H1 (cell line): ENCODE measurements at regions not wholly inside any gene's neighbourhood (a gene's known extent, or its start where the extent isn't known, plus 50 kb on each side); places are given as distances from the start of the nearest gene placed in this dataset.

ENCODE experiments used
- CTCF ChIA-PET: fragments of 300-600 bp; sonication (Branson Sonifier 250); formaldehyde crosslinking; loops from one replicate; lab custom pipeline; 2021; ENCODE audit not compliant: partially characterized antibody; lab: Charles Lee
- POLR2A ChIA-PET: fragments of 300-600 bp; sonication (Branson Sonifier 250); formaldehyde crosslinking; loops from one replicate; lab custom pipeline; 2021; ENCODE audit warnings: inconsistent platforms; ENCODE audit not compliant: partially characterized antibody; lab: Charles Lee
- DNase-seq, 2 experiments: peaks; one replicate each; pipeline versions ENCODE4 v3.0.0 to v3.0.0-alpha.2; 2010 to 2022; ENCODE audit warnings: low spot score in 2 of 2, low read depth in 1 of 2, mixed read lengths in 1 of 2
- FAIRE-seq: peaks from 2 replicates; lab custom pipeline; 2011; peaks lifted over from hg19 to GRCh38; lab: Jason Lieb, UNC
- H2AFZ ChIP-seq: 2 replicates; pipeline ENCODE4 v1.8.1; 2012; ENCODE audit warnings: low read length, inconsistent platforms
- H2AK5ac ChIP-seq: 2 replicates; pipeline ENCODE4 v1.6.1; 2013; ENCODE audit warnings: low read depth, low read length
- H2BK120ac ChIP-seq: replicated peaks from 2 replicates; pipeline ENCODE3; 2013; ENCODE audit warnings: low read depth, low read length, inconsistent platforms
- H2BK12ac ChIP-seq: 2 replicates; pipeline ENCODE4 v1.6.1; 2013; ENCODE audit warnings: low read depth, low read length
- H2BK15ac ChIP-seq: 2 replicates; pipeline ENCODE4 v1.6.1; 2013; ENCODE audit warnings: low read length
- H2BK20ac ChIP-seq: 2 replicates; pipeline ENCODE4 v1.6.1; 2013; ENCODE audit warnings: low read length
- H2BK5ac ChIP-seq: 2 replicates; pipeline ENCODE4 v1.6.1; 2013; ENCODE audit warnings: low read depth, low read length
- H3K14ac ChIP-seq: 2 replicates; pipeline ENCODE4 v1.6.1; 2013; ENCODE audit warnings: inconsistent platforms; ENCODE audit not compliant: insufficient read length
- H3K18ac ChIP-seq: 2 replicates; pipeline ENCODE4 v1.6.1; 2013; ENCODE audit warnings: low read length; ENCODE audit errors: extremely low read depth
- H3K23ac ChIP-seq: 2 replicates; pipeline ENCODE4 v1.6.1; 2013; ENCODE audit warnings: inconsistent platforms; ENCODE audit not compliant: insufficient read length
- H3K23me2 ChIP-seq: 2 replicates; pipeline ENCODE4 v1.6.1; 2013; ENCODE audit warnings: low read depth, low read length
- H3K27ac ChIP-seq: 2 replicates; pipeline ENCODE4 v1.6.1; 2011; ENCODE audit warnings: low read depth, low read length, inconsistent platforms
- H3K27me3 ChIP-seq, 4 experiments: replicated peaks in 1 of 4; 1 replicate in 1 of 4; 2 replicates in 3 of 4; pipeline versions ENCODE4 v1.6.1 to v1.8.1; 2011 to 2013; ENCODE audit warnings: low read length in 3 of 4, mild to moderate bottlenecking in 3 of 4, inconsistent platforms in 2 of 4, mixed read lengths in 2 of 4, moderate library complexity in 1 of 4; ENCODE audit not compliant: control insufficient read depth in 3 of 4, insufficient read depth in 3 of 4; ENCODE audit errors: extremely low read depth in 1 of 4
- H3K36me3 ChIP-seq, 4 experiments: 2 replicates each; pipeline versions ENCODE4 v1.6.1 to v1.8.1; 2011 to 2013; ENCODE audit warnings: mild to moderate bottlenecking in 4 of 4, low read length in 3 of 4, moderate library complexity in 2 of 4, control low read depth in 1 of 4, inconsistent platforms in 1 of 4; ENCODE audit not compliant: insufficient read depth in 4 of 4, control insufficient read depth in 2 of 4
- H3K4ac ChIP-seq: replicated peaks from 2 replicates; pipeline ENCODE3; 2013; ENCODE audit warnings: low read length, low read depth, mixed read lengths, inconsistent platforms; ENCODE audit not compliant: insufficient read length
- H3K4me1 ChIP-seq, 4 experiments: replicated peaks in 1 of 4; 1 replicate in 1 of 4; 2 replicates in 3 of 4; pipeline versions ENCODE4 v1.6.1 to v1.8.1; 2011 to 2013; ENCODE audit warnings: low read length in 3 of 4, inconsistent platforms in 2 of 4, mixed read lengths in 1 of 4; ENCODE audit not compliant: insufficient read depth in 4 of 4, control insufficient read depth in 3 of 4
- H3K4me2 ChIP-seq, 2 experiments: 2 replicates each; pipeline versions ENCODE4 v1.6.1 to v1.8.1; 2011 to 2013; ENCODE audit warnings: low read depth in 2 of 2, low read length in 2 of 2, control low read depth in 1 of 2, inconsistent platforms in 1 of 2, mild to moderate bottlenecking in 1 of 2; ENCODE audit not compliant: insufficient read depth in 1 of 2
- H3K4me3 ChIP-seq, 4 experiments: fragments of 200-600, 300-600 bp in 1 of 4; sonication (generic), shearing (Covaris generic), sonication (Bioruptor Twin) in 1 of 4; 2 replicates each; pipeline versions ENCODE4 v1.5.1 to v1.8.1; 2011 to 2016; ENCODE audit warnings: low read length in 4 of 4, low read depth in 3 of 4, control low read depth in 2 of 4, inconsistent platforms in 2 of 4, mild to moderate bottlenecking in 2 of 4, mixed read lengths in 1 of 4, moderate library complexity in 1 of 4; ENCODE audit not compliant: insufficient read depth in 2 of 4; ENCODE audit errors: extremely low read depth in 1 of 4
- H3K56ac ChIP-seq: replicated peaks from 2 replicates; pipeline ENCODE3; 2013; ENCODE audit warnings: low read depth, mild to moderate bottlenecking, mixed read lengths, low read length, inconsistent platforms; ENCODE audit not compliant: insufficient read length
- H3K79me1 ChIP-seq: 2 replicates; pipeline ENCODE4 v1.6.1; 2013; ENCODE audit warnings: low read depth, low read length, control low read depth
- H3K79me2 ChIP-seq, 2 experiments: 2 replicates each; pipeline versions ENCODE4 v1.6.1 to v1.8.1; 2012 to 2013; ENCODE audit warnings: low read length in 2 of 2, mild to moderate bottlenecking in 2 of 2, inconsistent platforms in 1 of 2; ENCODE audit not compliant: insufficient read depth in 2 of 2, control insufficient read depth in 1 of 2
- H3K9ac ChIP-seq, 4 experiments: replicated peaks in 1 of 4; 1 replicate in 1 of 4; 2 replicates in 3 of 4; pipeline versions ENCODE4 v1.6.1 to v1.8.1; 2011 to 2013; ENCODE audit warnings: low read depth in 3 of 4, low read length in 3 of 4, control low read depth in 2 of 4, mild to moderate bottlenecking in 2 of 4, moderate library complexity in 2 of 4, inconsistent platforms in 1 of 4; ENCODE audit errors: extremely low read depth in 1 of 4
- H3K9me3 ChIP-seq, 2 experiments: 2 replicates each; pipeline versions ENCODE4 v1.6.1 to v1.8.1; 2012 to 2013; ENCODE audit warnings: mild to moderate bottlenecking in 2 of 2, moderate library complexity in 2 of 2, control low read depth in 1 of 2, inconsistent platforms in 1 of 2, low read depth in 1 of 2, low read length in 1 of 2, mixed read lengths in 1 of 2; ENCODE audit not compliant: insufficient read depth in 2 of 2
- H4K20me1 ChIP-seq, 2 experiments: replicated peaks in 1 of 2; 2 replicates each; pipeline versions ENCODE3 to v1.8.1; 2011 to 2013; ENCODE audit warnings: inconsistent platforms in 2 of 2, low read length in 2 of 2, mild to moderate bottlenecking in 1 of 2; ENCODE audit not compliant: insufficient read depth in 2 of 2, control insufficient read depth in 1 of 2
- H4K5ac ChIP-seq: 2 replicates; pipeline ENCODE4 v1.6.1; 2013; ENCODE audit warnings: low read length, low read depth, mixed read lengths, inconsistent platforms; ENCODE audit not compliant: insufficient read length
- H4K8ac ChIP-seq: 2 replicates; pipeline ENCODE4 v1.8.0; 2013; ENCODE audit warnings: mild to moderate bottlenecking, moderate library complexity, low read length, inconsistent platforms; ENCODE audit not compliant: insufficient read depth; ENCODE audit errors: extremely low read depth
- H4K91ac ChIP-seq: replicated peaks from 2 replicates; pipeline ENCODE3; 2013; ENCODE audit warnings: low read length, mixed read lengths, inconsistent platforms; ENCODE audit not compliant: insufficient read length
- BRCA1 ChIP-seq: IDR thresholded peaks from 2 replicates; pipeline ENCODE4 v1.6.1; 2012; ENCODE audit warnings: low read depth, low read length, improper control_type of control experiment
- POLR2A ChIP-seq, 2 experiments: IDR thresholded peaks; 1 replicate in 1 of 2; 2 replicates in 1 of 2; pipeline ENCODE4 v1.6.1; 2011; ENCODE audit warnings: low read depth in 2 of 2, low read length in 2 of 2, mild to moderate bottlenecking in 2 of 2; ENCODE audit errors: control extremely low read depth in 1 of 2
- RAD21 ChIP-seq, 2 experiments: IDR thresholded peaks in 1 of 2; conservative IDR thresholded peaks in 1 of 2; 2 replicates each; pipeline ENCODE4 v1.6.1; 2011; ENCODE audit warnings: low read depth in 2 of 2, low read length in 2 of 2, improper control_type of control experiment in 1 of 2, inconsistent platforms in 1 of 2, mild to moderate bottlenecking in 1 of 2, moderate library complexity in 1 of 2
- WGBS, 2 experiments: shearing (Covaris generic) in 1 of 2; methylation state at CpG; one replicate each; pipeline versions ENCODE4 v1.1.6 to v1.1.7; 2013 to 2015; ENCODE audit warnings: low lambda C conversion rate in 2 of 2, mixed read lengths in 2 of 2, inconsistent platforms in 1 of 2, low coverage in 1 of 2, missing lambda C conversion rate in 1 of 2; ENCODE audit not compliant: insufficient replicate concordance in 2 of 2, insufficient coverage in 1 of 2, insufficient read length in 1 of 2; ENCODE audit errors: extremely low coverage in 1 of 2, missing lambda C conversion rate in 1 of 2; 5-methylcytosine and 5-hydroxymethylcytosine counted together

DNA sequence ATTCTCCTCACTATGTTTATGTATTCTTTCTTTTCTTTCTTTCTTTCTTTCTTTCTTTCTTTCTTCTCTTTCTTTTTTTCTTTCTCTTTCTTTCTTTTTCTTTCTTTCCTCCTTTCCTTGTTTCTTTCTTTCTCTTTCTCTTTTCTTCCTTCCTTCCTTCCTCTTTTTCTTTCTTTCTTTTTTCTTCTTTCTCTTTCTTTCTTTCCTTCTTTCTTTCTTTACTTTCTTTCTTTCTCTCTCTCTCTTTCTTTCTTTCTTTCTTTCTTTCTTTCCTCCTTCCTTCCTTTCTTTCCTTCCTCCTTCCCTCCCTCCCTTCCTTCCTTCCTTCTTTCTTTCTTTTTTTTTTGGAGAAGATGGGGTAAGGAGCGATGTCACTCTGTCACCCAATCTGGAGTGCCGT lies 1405.5 kb downstream of the SLITRK5 start:
- no peak overlapping the region for H3K9ac ChIP-seq
- H3K4me3 ChIP-seq = no peak overlapping the region
- no peak overlapping the region for H2AK5ac ChIP-seq
- no peak overlapping the region for H2BK5ac ChIP-seq
- H3K79me2 ChIP-seq = no peaks in the 10 kb centered on the region
- no peaks in the 10 kb centered on the region for H3K4me1 ChIP-seq
- H3K36me3 ChIP-seq = no peaks in the 10 kb centered on the region
- H4K20me1 ChIP-seq = no peaks in the 10 kb centered on the region
- TF ChIP-seq POLR2A (IDR thresholded peaks at IDR 0.05; ENCODE audit: control extremely low read depth in 1 of 2, low read depth in 2 of 2, low read length in 2 of 2) (no peak), BRCA1 (no peak), RAD21 (IDR thresholded peaks at IDR 0.05 in 1 of 2, conservative IDR thresholded peaks at IDR 0.05 in 1 of 2; ENCODE audit: low read depth in 2 of 2, low read length in 2 of 2) (no peak)
- TF ChIP-seq, all 59 proteins: peak for 0
- DNase-seq = no peak
- H3K23ac ChIP-seq = no peak overlapping the region
- no peak overlapping the region for H3K14ac ChIP-seq
- H2BK20ac ChIP-seq = no peak overlapping the region
- no peak overlapping the region for H3K4ac ChIP-seq
- no peak overlapping the region for H4K5ac ChIP-seq
- 80% methylated on average over 1 of the region's 2 CpGs; no CpG with 5 or more reads in 1 of the 2 experiments for WGBS, 2 experiments
- H2BK120ac ChIP-seq = no peak overlapping the region
- no peaks in the 10 kb centered on the region for H3K27me3 ChIP-seq
- H3K9me3 ChIP-seq = no peaks in the 10 kb centered on the region
- no peak overlapping the region for H3K27ac ChIP-seq
- POLR2A ChIA-PET = no interaction called here
- FAIRE-seq = no peak
- H4K91ac ChIP-seq = no peak overlapping the region
- no peak overlapping the region for H3K56ac ChIP-seq
- no peaks in the 10 kb centered on the region; the same call in 1 of the 2 replicates for H3K23me2 ChIP-seq
- no peak overlapping the region for H4K8ac ChIP-seq
- CTCF ChIA-PET = interaction anchor here (1.7 kb wide), 1 partner anchor 9 kb away, joined by 3 read pairs; no protein-coding TSS in a partner anchor
- no peak overlapping the region for H3K18ac ChIP-seq
- H3K79me1 ChIP-seq = no peaks in the 10 kb centered on the region
- H2AFZ ChIP-seq = no peak overlapping the region
- no peak overlapping the region for H2BK12ac ChIP-seq
- no peak overlapping the region for H2BK15ac ChIP-seq
- H3K4me2 ChIP-seq = no peak overlapping the region
